Activated CD8-positive, alpha-beta memory T cell treated with anti-CD3 and anti-CD28 coated beads, Interleukin-2, amount 50 U/mL, for 48 hours (primary cell): ENCODE measurements at regions not wholly inside any gene's neighbourhood (a gene's known extent, or its start where the extent isn't known, plus 50 kb on each side); places are given as distances from the start of the nearest gene placed in this dataset.
"Not testable (repeated sequence)": the region's sequence is repeated elsewhere in the genome, so short reads cannot be mapped to it uniquely, and the experiment has no call there.

Experiments used
- DNase-seq: peaks from one replicate; pipeline ENCODE4 v3.0.0-alpha.2; 2020

- DNase-seq, result no peak
Observed at GRCh38 chr14:83153081-83153480, 1619.4 kb upstream of the SEL1L start.

- no peak for DNase-seq
Observed at GRCh38 chr14:83162361-83162929, 1628.8 kb upstream of the SEL1L start.

GRCh38 chr14:83163016-83163415, 1629.4 kb upstream of the SEL1L start:
- no peak for DNase-seq

- DNase-seq, result no peak
Observed at GRCh38 chr14:83164016-83164415, 1630.4 kb upstream of the SEL1L start.

- DNase-seq, result no peak
Observed at GRCh38 chr14:83164591-83164990, 1630.9 kb upstream of the SEL1L start.

- no peak for DNase-seq
Observed at GRCh38 chr14:83170165-83170564, 1636.5 kb upstream of the SEL1L start.

- no peak for DNase-seq
Observed at GRCh38 chr14:83171761-83172160, 1638.1 kb upstream of the SEL1L start.

- DNase-seq, result no peak
Observed at GRCh38 chr14:83172363-83172762, 1638.7 kb upstream of the SEL1L start.

GRCh38 chr14:83173687-83174086, 1640.0 kb upstream of the SEL1L start:
- DNase-seq, result no peak

- DNase-seq, result no peak
Observed at GRCh38 chr14:83184531-83184930, 1650.9 kb upstream of the SEL1L start.

GRCh38 chr14:83188311-83188710, 1654.7 kb upstream of the SEL1L start:
- DNase-seq, result not testable (repeated sequence)

GRCh38 chr14:83196236-83196635, 1662.6 kb upstream of the SEL1L start:
- DNase-seq, result no peak

GRCh38 chr14:83197271-83197670, 1663.6 kb upstream of the SEL1L start:
- no peak for DNase-seq

- no peak for DNase-seq
Observed at GRCh38 chr14:83207550-83207949, 1673.9 kb upstream of the SEL1L start.

- no peak for DNase-seq
Observed at GRCh38 chr14:83208341-83208740, 1674.7 kb upstream of the SEL1L start.

- no peak for DNase-seq
Observed at GRCh38 chr14:83217492-83217891, 1683.8 kb upstream of the SEL1L start.

GRCh38 chr14:83247924-83248639, 1714.4 kb upstream of the SEL1L start:
- DNase-seq, result no peak

- DNase-seq, result no peak
Observed at GRCh38 chr14:83251402-83251801, 1717.7 kb upstream of the SEL1L start.

- no peak for DNase-seq
Observed at GRCh38 chr14:83253870-83254269, 1720.2 kb upstream of the SEL1L start.

GRCh38 chr14:83255015-83255726, 1721.5 kb upstream of the SEL1L start:
- no peak for DNase-seq

GRCh38 chr14:83255727-83256090, 1722.1 kb upstream of the SEL1L start:
- no peak for DNase-seq

- DNase-seq, result no peak
Observed at GRCh38 chr14:83257466-83258439, 1724.1 kb upstream of the SEL1L start.

- no peak for DNase-seq
Observed at GRCh38 chr14:83260751-83261150, 1727.1 kb upstream of the SEL1L start.
